Psoas muscle (tissue), 7 donors: ENCODE measurements at regions not wholly inside any gene's neighbourhood (a gene's known extent, or its start where the extent isn't known, plus 50 kb on each side); places are given as distances from the start of the nearest gene placed in this dataset.

Experiments used
- ATAC-seq, 4 donors: fragments of 200-7000 bp; cut with Tn5 transposase; one replicate each; pipeline ENCODE4 v1.9.1; 2020; ENCODE audit warnings: moderate library complexity in 3 of 4, mild to moderate bottlenecking in 2 of 4
- DNase-seq, 2 donors: peaks; one replicate each; pipeline ENCODE4 v3.0.0-alpha.2; 2020
- H3K27ac ChIP-seq: fragments of 200-600 bp; one replicate; pipeline ENCODE4 v1.8.0; 2022
- H3K27me3 ChIP-seq, 3 donors: fragments of 200-600 bp in 1 of 3; one replicate each; pipeline versions ENCODE4 v1.6.1 to v1.8.0; 2013 to 2022; ENCODE audit warnings: low read length in 2 of 3, mild to moderate bottlenecking in 2 of 3, moderate library complexity in 1 of 3; ENCODE audit not compliant: insufficient read depth in 3 of 3
- H3K36me3 ChIP-seq, 2 donors: fragments of 200-600 bp in 1 of 2; one replicate each; pipeline versions ENCODE4 v1.6.1 to v1.8.0; 2013 to 2022; ENCODE audit warnings: low read depth in 1 of 2, mild to moderate bottlenecking in 1 of 2, moderate library complexity in 1 of 2; ENCODE audit not compliant: insufficient read depth in 1 of 2
- H3K4me1 ChIP-seq: fragments of 200-600 bp; one replicate; pipeline ENCODE4 v1.8.0; 2022
- H3K4me3 ChIP-seq: fragments of 200-600 bp; one replicate; pipeline ENCODE4 v1.8.0; 2022; ENCODE audit warnings: mild to moderate bottlenecking
- H3K9me3 ChIP-seq: fragments of 200-600 bp; one replicate; pipeline ENCODE4 v1.8.0; 2022
- CTCF ChIP-seq: fragments of 200-600 bp; IDR thresholded peaks from one replicate; pipeline ENCODE4 v1.8.0; 2022; ENCODE audit warnings: antibody characterized with exemption
- WGBS, 3 donors: extraction: QIAGEN DNeasy Blood & Tissue Kit; methylation state at CpG; one replicate each; pipeline versions ENCODE4 v1.1.6 to v1.1.7; 2013; 5-methylcytosine and 5-hydroxymethylcytosine counted together
- intact Hi-C, 2 donors: fragments of 100-400 bp; cut with DNase I; formaldehyde crosslinking; loops; one replicate each; pipeline versions ENCODE4 v1.11.0 to v1.14.2; 2022
- donor health status: healthy with polysubstance abuse.
- donor health status: DM: no; HTN: no; CAD: no; lungs with moderate emphysema.
- donor health status: Bipolar disorder and iron deficiency.
- donor health status: healthy.
- donor health status: DM: yes; HTN: yes; CAD: no.
- donor health status: DM: no; HTN: no; CAD: no.
- donor health status: DM: yes; HTN: yes; CAD: no.

DNA sequence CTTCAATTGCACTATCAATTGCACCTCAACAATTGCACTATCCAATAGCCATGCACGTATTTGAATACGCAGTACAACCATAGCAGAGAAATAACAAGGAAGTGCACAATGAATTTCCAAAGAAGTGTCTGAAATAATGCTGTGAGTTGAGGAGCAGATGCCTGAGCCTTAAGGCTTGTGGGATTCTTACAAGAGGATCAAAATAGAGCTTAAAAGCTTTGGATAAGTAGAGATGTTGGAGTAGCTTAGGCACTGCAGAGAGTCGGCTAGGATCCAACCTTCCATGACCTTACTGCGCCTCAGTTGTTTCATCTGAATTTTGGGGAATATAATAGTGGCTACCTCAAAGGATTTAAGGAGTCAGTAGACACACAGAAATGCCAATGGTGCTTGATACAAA lies 196.1 kb upstream of the FLRT2 start:
- 91 to 94% (median 92%) methylated on average over 4 of the region's 4 CpGs for WGBS, 3 donors
- H3K27ac ChIP-seq, result no peak overlapping the region
- no peak for TF ChIP-seq CTCF
- DNase-seq (no peak), ATAC-seq (no peak)
- H3K4me1 ChIP-seq, result no peaks in the 10 kb centered on the region
- no peaks in the 10 kb centered on the region for H3K36me3 ChIP-seq
- no peak overlapping the region for H3K4me3 ChIP-seq
- no peaks in the 10 kb centered on the region for H3K27me3 ChIP-seq
- intact Hi-C loops, result no loop called here
- no peaks in the 10 kb centered on the region for H3K9me3 ChIP-seq

DNA sequence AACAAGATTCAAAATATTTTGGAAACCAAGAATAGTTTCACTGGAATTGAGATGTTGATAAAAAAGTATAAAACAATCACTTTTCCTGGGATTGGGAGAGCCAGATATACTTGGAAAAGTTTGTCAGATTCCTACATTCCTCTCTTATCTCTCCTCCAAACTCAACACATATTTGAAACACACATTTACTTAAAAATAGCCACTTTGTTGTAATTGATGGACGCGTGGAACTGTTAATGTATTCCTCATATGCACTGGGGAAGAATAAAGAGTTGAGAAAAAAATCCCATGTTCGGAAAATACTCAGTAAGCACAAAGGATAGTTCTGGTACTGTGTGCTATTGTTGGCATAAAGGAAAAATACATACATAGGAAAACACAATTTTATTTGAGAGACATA lies 195.6 kb upstream of the FLRT2 start:
- no peaks in the 10 kb centered on the region for H3K9me3 ChIP-seq
- intact Hi-C loops, result no loop called here
- H3K4me3 ChIP-seq, result no peak overlapping the region
- H3K27ac ChIP-seq, result no peak overlapping the region
- H3K36me3 ChIP-seq, result no peaks in the 10 kb centered on the region
- H3K4me1 ChIP-seq, result no peaks in the 10 kb centered on the region
- WGBS, 3 donors, result 79 to 92% (median 80%) methylated on average over 3 of the region's 3 CpGs
- TF ChIP-seq CTCF, result no peak
- ATAC-seq (no peak), DNase-seq (no peak)
- H3K27me3 ChIP-seq, result no peaks in the 10 kb centered on the region

DNA sequence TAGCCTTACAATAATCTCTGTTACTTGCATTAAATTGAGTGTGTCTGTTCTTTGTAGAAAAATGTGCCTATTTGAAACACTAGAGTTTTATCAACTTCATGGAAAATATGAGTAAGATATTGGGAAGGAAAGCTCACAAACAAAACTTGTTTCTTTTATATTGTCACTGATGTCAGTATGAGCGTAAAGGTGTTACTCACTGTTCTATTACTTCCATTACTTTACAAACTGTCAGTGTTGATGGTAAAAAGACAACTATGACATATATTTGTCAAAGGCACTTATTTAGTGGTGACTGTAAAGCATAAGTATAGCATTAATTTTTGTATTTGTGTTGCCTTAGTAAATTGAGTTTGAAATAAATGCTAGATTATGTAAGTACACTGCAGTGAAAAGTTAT lies 193.7 kb upstream of the FLRT2 start:
- H3K27ac ChIP-seq, result no peak overlapping the region
- no peaks in the 10 kb centered on the region for H3K4me1 ChIP-seq
- DNase-seq, result no peak
- H3K4me3 ChIP-seq, result no peak overlapping the region
- no peaks in the 10 kb centered on the region for H3K27me3 ChIP-seq
- TF ChIP-seq CTCF, result no peak
- intact Hi-C loops, result no loop called here
- WGBS, 3 donors, result 94 to 100% (median 97%) methylated on average over 1 of the region's 1 CpG
- no peaks in the 10 kb centered on the region for H3K36me3 ChIP-seq
- no peaks in the 10 kb centered on the region for H3K9me3 ChIP-seq
- ATAC-seq, result no peak

- 60 to 70% (median 63%) methylated on average over 5 of the region's 5 CpGs for WGBS, 3 donors
- H3K4me1 ChIP-seq, result no peaks in the 10 kb centered on the region
- intact Hi-C loops, result no loop called here
- no peak for TF ChIP-seq CTCF
- H3K4me3 ChIP-seq, result no peak overlapping the region
- no peaks in the 10 kb centered on the region for H3K27me3 ChIP-seq
- H3K36me3 ChIP-seq, result no peaks in the 10 kb centered on the region
- H3K27ac ChIP-seq, result no peak overlapping the region
- ATAC-seq, result no peak
- DNase-seq, result no peak
- no peaks in the 10 kb centered on the region for H3K9me3 ChIP-seq
Measured at GRCh38 chr14:85336817-85337216, 193.1 kb upstream of the FLRT2 start.

- Histone ChIP-seq H3K4me3 (no peak overlapping the region), H3K9me3 (no peaks in the 10 kb centered on the region), H3K27ac (no peak overlapping the region), H3K4me1 (no peaks in the 10 kb centered on the region), H3K27me3 (no peaks in the 10 kb centered on the region), H3K36me3 (no peaks in the 10 kb centered on the region)
- intact Hi-C loops, result no loop called here
- WGBS, 3 donors, result 80 to 95% (median 90%) methylated on average over 2 of the region's 2 CpGs
- ATAC-seq, result no peak
- TF ChIP-seq CTCF, result no peak
- DNase-seq, result no peak
Measured at GRCh38 chr14:85338895-85339294, 191.0 kb upstream of the FLRT2 start.
